K562 (cell line): ENCODE measurements at regions not wholly inside any gene's neighbourhood (a gene's known extent, or its start where the extent isn't known, plus 50 kb on each side); places are given as distances from the start of the nearest gene placed in this dataset.

ENCODE experiments used
- CHAMP1 ChIP-seq: fragments of 450-650 bp; IDR thresholded peaks from 2 replicates; pipeline ENCODE4 v1.6.1; 2016; ENCODE audit warnings: mild to moderate bottlenecking
- E2F1 ChIP-seq: sonication (generic); formaldehyde crosslinking; IDR thresholded peaks from 2 replicates; pipeline ENCODE4 v1.8.1; 2023; ENCODE audit warnings: mild to moderate bottlenecking, missing genetic modification reagents, moderate library complexity
- GMEB1 ChIP-seq: fragments of 250-450 bp; sonication (Bioruptor Pico); IDR thresholded peaks from 2 replicates; pipeline ENCODE4 v1.4.0; 2020; ENCODE audit warnings: mild to moderate bottlenecking
- NFE2L1 ChIP-seq: fragments of 450-650 bp; IDR thresholded peaks from 2 replicates; pipeline ENCODE4 v1.6.1; 2016; ENCODE audit warnings: missing genetic modification characterization, low read depth, mild to moderate bottlenecking, missing compliant biosample characterization, moderate library complexity, borderline replicate concordance
- PRDM10 ChIP-seq: fragments of 450-650 bp; IDR thresholded peaks from 2 replicates; pipeline ENCODE4 v1.6.1; 2018; ENCODE audit not compliant: partially characterized antibody
- RBM17 ChIP-seq: fragments of 200-400 bp; formaldehyde crosslinking; IDR thresholded peaks from 2 replicates; pipeline ENCODE4 v1.6.1; 2017; ENCODE audit warnings: low read depth, mild to moderate bottlenecking, low read length, borderline replicate concordance
- RREB1 ChIP-seq: fragments of 250-450 bp; sonication (Bioruptor Pico); IDR thresholded peaks from 2 replicates; pipeline ENCODE4 v1.4.0; 2020
- TGIF2 ChIP-seq: sonication (generic); formaldehyde crosslinking; IDR thresholded peaks from 2 replicates; pipeline ENCODE4 v1.8.1; 2022; ENCODE audit warnings: mild to moderate bottlenecking, missing genetic modification reagents, moderate library complexity
- ZNF408 ChIP-seq: fragments of 250-450 bp; sonication (Bioruptor Pico); IDR thresholded peaks from 2 replicates; pipeline ENCODE4 v1.4.0; 2020; ENCODE audit warnings: low read depth, mild to moderate bottlenecking, moderate library complexity
- ZNF445 ChIP-seq: fragments of 250-450 bp; sonication (Bioruptor Pico); IDR thresholded peaks from 2 replicates; pipeline ENCODE4 v1.4.0; 2020; ENCODE audit warnings: low read depth, mild to moderate bottlenecking, moderate library complexity

- TF ChIP-seq ZNF408 (no peak), PRDM10 (no peak), NFE2L1 (tag) (no peak), GMEB1 (CRISPR knock-in tag) (no peak), RREB1 (CRISPR knock-in tag) (no peak), ZNF445 (CRISPR knock-in tag) (no peak), RBM17 (no peak), TGIF2 (CRISPR knock-in tag) (no peak), E2F1 (no peak), CHAMP1 (peak; percentile 98)
Observed at GRCh38 chr18:2325308-2325849, 245.9 kb downstream of the METTL4 start (continued).
